Keratinocyte (primary cell): ENCODE measurements at regions not wholly inside any gene's neighbourhood (a gene's known extent, or its start where the extent isn't known, plus 50 kb on each side); places are given as distances from the start of the nearest gene placed in this dataset.

ENCODE experiments used
- CTCF ChIP-seq, 3 experiments: IDR thresholded peaks in 1 of 3; conservative IDR thresholded peaks in 1 of 3; optimal IDR thresholded peaks in 1 of 3; 2 replicates in 2 of 3; 3 replicates in 1 of 3; pipeline versions ENCODE3 to v1.5.1; 2011; ENCODE audit warnings: low read length in 3 of 3, mild to moderate bottlenecking in 3 of 3, moderate library complexity in 2 of 3, control low read depth in 1 of 3, inconsistent platforms in 1 of 3; ENCODE audit not compliant: insufficient read depth in 2 of 3; ENCODE audit errors: extremely low read depth in 1 of 3
- EZH2 ChIP-seq: IDR thresholded peaks from one replicate; pipeline ENCODE4 v1.6.1; 2012; ENCODE audit warnings: inconsistent platforms, mild to moderate bottlenecking, low read length, moderate library complexity

- peak; percentile 60 to 74 (median 64) for TF ChIP-seq CTCF (optimal IDR thresholded peaks at IDR 0.05 in 1 of 3, IDR thresholded peaks at IDR 0.05 in 1 of 3, conservative IDR thresholded peaks at IDR 0.05 in 1 of 3; ENCODE audit: extremely low read depth in 1 of 3, insufficient read depth in 2 of 3, low read length in 3 of 3)
- TF ChIP-seq EZH2 = no peak
Observed at GRCh38 chr20:52312132-52312729, 120.7 kb upstream of the ZFP64 start.
